Renal cortex interstitium (tissue), 11 donors: ENCODE measurements at regions not wholly inside any gene's neighbourhood (a gene's known extent, or its start where the extent isn't known, plus 50 kb on each side); places are given as distances from the start of the nearest gene placed in this dataset.
"Not testable (repeated sequence)": the region's sequence is repeated elsewhere in the genome, so short reads cannot be mapped to it uniquely, and the experiment has no call there.

Experiments
- DNase-seq, 11 donors: peaks; one replicate each; pipeline ENCODE4 v3.0.0-alpha.2; 2013; ENCODE audit warnings: low read depth in 9 of 11, low spot score in 4 of 11; ENCODE audit errors: extremely low read depth in 1 of 11

- DNase-seq, result no peak
Observed at GRCh38 chr2:82803307-82803706, 1655.8 kb downstream of the SUCLG1 start.

- no peak for DNase-seq
Observed at GRCh38 chr2:82797469-82797868, 1661.6 kb downstream of the SUCLG1 start.

- no peak for DNase-seq
Observed at GRCh38 chr2:82796132-82796531, 1662.9 kb downstream of the SUCLG1 start.

GRCh38 chr2:82795446-82795845 is 1663.6 kb downstream of the SUCLG1 start:
- peak in 1 of 11 donors; percentile 15 for DNase-seq

- DNase-seq, result no peak
Observed at GRCh38 chr2:82793711-82794435, 1665.2 kb downstream of the SUCLG1 start.

GRCh38 chr2:82792316-82792715 is 1666.8 kb downstream of the SUCLG1 start:
- no peak for DNase-seq

GRCh38 chr2:82790206-82791021 is 1668.7 kb downstream of the SUCLG1 start:
- DNase-seq, result peak in 10 of 11 donors; percentile 3 to 46 (median 22)

GRCh38 chr2:82789851-82790205 is 1669.3 kb downstream of the SUCLG1 start:
- peak in 9 of 11 donors; percentile 1 to 38 (median 12) for DNase-seq

GRCh38 chr2:82781176-82781915 is 1677.7 kb downstream of the SUCLG1 start:
- DNase-seq, result no peak

GRCh38 chr2:82780050-82780449 is 1679.0 kb downstream of the SUCLG1 start:
- peak in 2 of 11 donors; percentile 1 to 8 for DNase-seq

GRCh38 chr2:82752396-82752795 is 1706.7 kb downstream of the SUCLG1 start:
- DNase-seq, result no peak

GRCh38 chr2:82748653-82749052 is 1710.4 kb downstream of the SUCLG1 start:
- no peak for DNase-seq

GRCh38 chr2:82740527-82740926 is 1718.6 kb downstream of the SUCLG1 start:
- no peak for DNase-seq

- not testable (repeated sequence) for DNase-seq
Observed at GRCh38 chr2:82737965-82738364, 1721.1 kb downstream of the SUCLG1 start.

GRCh38 chr2:82735336-82735735 is 1723.7 kb downstream of the SUCLG1 start:
- no peak for DNase-seq

- no peak for DNase-seq
Observed at GRCh38 chr2:82731824-82732223, 1727.3 kb downstream of the SUCLG1 start.

GRCh38 chr2:82730811-82731210 is 1728.3 kb downstream of the SUCLG1 start:
- no peak for DNase-seq

- DNase-seq, result no peak
Observed at GRCh38 chr2:82728090-82728489, 1731.0 kb downstream of the SUCLG1 start.

GRCh38 chr2:82708681-82709080 is 1750.4 kb downstream of the SUCLG1 start:
- DNase-seq, result no peak

- DNase-seq, result no peak
Observed at GRCh38 chr2:82697231-82697630, 1761.8 kb downstream of the SUCLG1 start.
